ENCODE measurements at regions not wholly inside any gene's neighbourhood (a gene's known extent, or its start where the extent isn't known, plus 50 kb on each side); places are given as distances from the start of the nearest gene placed in this dataset.

- TF ChIP-seq, protein P1, sequence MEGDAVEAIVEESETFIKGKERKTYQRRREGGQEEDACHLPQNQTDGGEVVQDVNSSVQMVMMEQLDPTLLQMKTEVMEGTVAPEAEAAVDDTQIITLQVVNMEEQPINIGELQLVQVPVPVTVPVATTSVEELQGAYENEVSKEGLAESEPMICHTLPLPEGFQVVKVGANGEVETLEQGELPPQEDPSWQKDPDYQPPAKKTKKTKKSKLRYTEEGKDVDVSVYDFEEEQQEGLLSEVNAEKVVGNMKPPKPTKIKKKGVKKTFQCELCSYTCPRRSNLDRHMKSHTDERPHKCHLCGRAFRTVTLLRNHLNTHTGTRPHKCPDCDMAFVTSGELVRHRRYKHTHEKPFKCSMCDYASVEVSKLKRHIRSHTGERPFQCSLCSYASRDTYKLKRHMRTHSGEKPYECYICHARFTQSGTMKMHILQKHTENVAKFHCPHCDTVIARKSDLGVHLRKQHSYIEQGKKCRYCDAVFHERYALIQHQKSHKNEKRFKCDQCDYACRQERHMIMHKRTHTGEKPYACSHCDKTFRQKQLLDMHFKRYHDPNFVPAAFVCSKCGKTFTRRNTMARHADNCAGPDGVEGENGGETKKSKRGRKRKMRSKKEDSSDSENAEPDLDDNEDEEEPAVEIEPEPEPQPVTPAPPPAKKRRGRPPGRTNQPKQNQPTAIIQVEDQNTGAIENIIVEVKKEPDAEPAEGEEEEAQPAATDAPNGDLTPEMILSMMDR (conservative IDR thresholded peaks at IDR 0.05; ENCODE audit: low read length) = no peak
- no peak for TF ChIP-seq EZH2phosphoT487 (IDR thresholded peaks at IDR 0.05; ENCODE audit: borderline replicate concordance)
Measured at GRCh38 chr6:25219917-25220278, 59.3 kb upstream of the CARMIL1 start.

Measured in Loucy (cell line).